Stimulated activated CD4-positive, alpha-beta T cell treated with anti-CD3 and anti-CD28 coated beads, Interleukin-15, amount 100 ng/mL, for 48 hours (primary cell): ENCODE measurements at regions not wholly inside any gene's neighbourhood (a gene's known extent, or its start where the extent isn't known, plus 50 kb on each side); places are given as distances from the start of the nearest gene placed in this dataset.
"Not testable (repeated sequence)": the region's sequence is repeated elsewhere in the genome, so short reads cannot be mapped to it uniquely, and the experiment has no call there.

Experiments used
- DNase-seq, 2 donors: peaks; one replicate each; pipeline ENCODE4 v3.0.0-alpha.2; 2020; ENCODE audit warnings: low read depth in 2 of 2

GRCh38 chr2:82968358-82968757 lies 1490.7 kb downstream of the SUCLG1 start:
- no peak for DNase-seq

DNA sequence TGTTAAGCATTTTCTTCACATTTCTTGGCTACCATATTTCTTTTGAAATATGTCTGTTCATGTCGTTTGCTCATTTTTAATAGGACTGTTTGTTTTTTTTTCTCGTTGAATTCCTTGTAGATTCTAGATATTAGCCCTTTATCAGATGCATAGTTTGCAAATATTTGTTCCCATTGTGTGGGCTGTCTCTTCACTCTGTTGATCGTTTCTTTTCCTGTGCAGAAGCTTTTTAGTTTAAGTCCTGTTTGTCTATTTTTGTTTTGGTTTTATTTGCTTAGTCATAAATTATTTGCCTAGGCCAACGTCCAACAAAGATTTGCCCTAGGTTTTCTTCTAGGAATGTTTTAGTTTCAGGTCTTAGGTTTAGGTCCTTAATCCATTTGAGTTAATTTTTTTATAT lies 1494.7 kb downstream of the SUCLG1 start:
- no peak for DNase-seq

- DNase-seq, result no peak
Observed at GRCh38 chr2:82959727-82960126, 1499.4 kb downstream of the SUCLG1 start.

GRCh38 chr2:82954868-82955267 lies 1504.2 kb downstream of the SUCLG1 start:
- DNase-seq, result no peak

GRCh38 chr2:82939211-82939610 lies 1519.9 kb downstream of the SUCLG1 start:
- no peak for DNase-seq

- not testable (repeated sequence) for DNase-seq
Observed at GRCh38 chr2:82938321-82938845, 1520.7 kb downstream of the SUCLG1 start.

DNA sequence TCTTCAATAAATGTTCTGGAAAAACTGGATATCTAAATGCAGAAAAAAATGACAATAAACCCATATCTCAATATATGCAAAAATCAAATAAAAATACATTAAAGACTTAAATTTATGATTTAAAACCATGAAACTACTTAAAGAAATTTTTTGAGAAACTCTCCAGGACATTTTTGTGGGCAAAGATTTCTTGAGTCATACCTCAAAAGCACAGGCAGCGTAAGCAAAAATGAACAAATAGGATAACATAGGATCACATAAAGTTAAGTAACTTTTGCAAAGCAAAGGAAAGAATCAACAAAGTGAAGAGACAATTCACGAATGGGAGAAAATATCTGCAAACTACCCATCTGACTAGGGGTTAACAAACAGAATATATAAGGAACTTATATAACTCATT lies 1545.5 kb downstream of the SUCLG1 start:
- DNase-seq, result no peak

DNA sequence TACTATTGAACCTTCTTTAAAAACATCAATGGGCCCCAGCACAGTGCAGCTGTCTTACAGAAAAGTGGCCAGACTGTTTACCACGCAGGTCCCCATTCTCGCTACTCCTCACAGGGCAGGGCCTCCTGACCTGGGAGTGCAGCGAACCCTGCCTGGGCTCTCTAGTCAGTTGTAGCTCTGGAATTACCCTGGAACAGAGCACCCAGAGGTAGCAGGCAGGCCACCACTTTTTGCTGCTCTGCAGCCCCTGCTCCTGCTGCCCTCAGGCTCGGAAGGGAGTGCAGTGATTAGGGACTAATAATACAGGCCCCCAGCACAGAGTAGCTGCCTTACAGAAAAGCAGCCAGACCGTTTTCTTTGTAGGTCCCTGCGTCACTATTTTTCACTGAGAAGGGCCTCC lies 1563.0 kb downstream of the SUCLG1 start:
- DNase-seq, result no peak

GRCh38 chr2:82893190-82893589 lies 1565.9 kb downstream of the SUCLG1 start:
- DNase-seq, result no peak

GRCh38 chr2:82879803-82880202 lies 1579.3 kb downstream of the SUCLG1 start:
- DNase-seq, result no peak

DNA sequence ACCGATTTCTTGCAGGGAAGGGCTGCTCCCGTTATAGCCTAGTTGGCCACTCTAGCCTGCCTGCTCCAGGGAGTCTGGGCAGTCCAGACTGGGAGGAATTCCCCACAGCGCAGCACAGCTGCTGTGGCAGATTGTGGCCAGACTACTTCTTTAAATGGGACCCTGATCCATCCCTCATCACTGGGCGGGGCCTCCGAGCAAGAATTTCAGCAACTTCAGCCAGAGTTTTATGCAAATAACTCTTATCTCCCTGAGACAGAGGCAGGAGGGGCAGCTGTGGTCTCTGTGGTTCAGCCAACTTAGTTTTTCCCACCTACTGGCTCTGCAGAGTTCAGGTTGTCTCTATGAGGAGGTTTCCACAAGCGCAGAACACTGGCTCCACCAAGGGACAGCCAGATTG lies 1583.2 kb downstream of the SUCLG1 start:
- no peak for DNase-seq

- DNase-seq, result no peak
Observed at GRCh38 chr2:82857967-82858366, 1601.1 kb downstream of the SUCLG1 start.

GRCh38 chr2:82853299-82853698 lies 1605.8 kb downstream of the SUCLG1 start:
- no peak for DNase-seq

- DNase-seq, result no peak
Observed at GRCh38 chr2:82852787-82853186, 1606.3 kb downstream of the SUCLG1 start.

- DNase-seq, result no peak
Observed at GRCh38 chr2:82848285-82848684, 1610.8 kb downstream of the SUCLG1 start.

DNA sequence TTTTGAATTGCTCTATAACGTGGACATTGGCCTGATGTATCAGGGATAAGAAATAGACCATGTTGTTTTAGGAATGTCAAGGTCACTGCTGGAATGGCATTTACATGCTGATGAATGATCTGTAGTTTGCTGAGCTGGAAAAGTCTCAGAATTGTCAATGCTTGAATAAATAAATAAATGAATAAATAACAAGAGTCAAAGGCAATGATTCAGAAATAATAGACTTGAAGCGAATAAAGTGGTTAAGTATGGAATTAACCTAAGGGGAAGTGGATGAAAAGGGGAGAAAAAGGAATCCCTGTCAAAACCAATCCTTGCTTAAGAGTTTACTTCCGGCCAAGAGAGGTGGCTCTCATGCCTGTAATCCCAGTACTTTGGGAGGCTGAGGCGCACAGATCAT lies 1620.0 kb downstream of the SUCLG1 start:
- DNase-seq, result no peak

- DNase-seq, result no peak
Observed at GRCh38 chr2:82837588-82838304, 1621.3 kb downstream of the SUCLG1 start.

DNA sequence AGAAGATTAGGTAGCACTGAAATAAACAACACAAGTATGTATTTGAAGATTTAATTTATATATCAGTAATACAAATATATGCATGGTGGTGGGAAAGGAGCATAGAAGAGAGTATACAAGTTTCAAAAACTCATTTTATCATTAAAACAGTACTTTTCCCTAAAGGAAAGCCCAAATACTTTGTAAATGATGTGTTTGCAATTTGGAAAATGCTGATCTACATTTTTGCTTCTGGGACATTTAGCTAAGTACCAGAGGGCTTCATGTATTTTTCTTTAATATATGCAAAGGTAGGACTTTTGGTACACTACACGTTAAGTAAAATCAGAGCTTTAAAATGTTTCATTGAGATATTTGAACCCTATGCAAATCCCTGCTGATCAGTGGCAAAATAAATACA lies 1624.2 kb downstream of the SUCLG1 start:
- DNase-seq, result no peak

GRCh38 chr2:82827426-82827825 lies 1631.7 kb downstream of the SUCLG1 start:
- no peak for DNase-seq

- DNase-seq, result no peak
Observed at GRCh38 chr2:82826437-82826836, 1632.6 kb downstream of the SUCLG1 start.

DNA sequence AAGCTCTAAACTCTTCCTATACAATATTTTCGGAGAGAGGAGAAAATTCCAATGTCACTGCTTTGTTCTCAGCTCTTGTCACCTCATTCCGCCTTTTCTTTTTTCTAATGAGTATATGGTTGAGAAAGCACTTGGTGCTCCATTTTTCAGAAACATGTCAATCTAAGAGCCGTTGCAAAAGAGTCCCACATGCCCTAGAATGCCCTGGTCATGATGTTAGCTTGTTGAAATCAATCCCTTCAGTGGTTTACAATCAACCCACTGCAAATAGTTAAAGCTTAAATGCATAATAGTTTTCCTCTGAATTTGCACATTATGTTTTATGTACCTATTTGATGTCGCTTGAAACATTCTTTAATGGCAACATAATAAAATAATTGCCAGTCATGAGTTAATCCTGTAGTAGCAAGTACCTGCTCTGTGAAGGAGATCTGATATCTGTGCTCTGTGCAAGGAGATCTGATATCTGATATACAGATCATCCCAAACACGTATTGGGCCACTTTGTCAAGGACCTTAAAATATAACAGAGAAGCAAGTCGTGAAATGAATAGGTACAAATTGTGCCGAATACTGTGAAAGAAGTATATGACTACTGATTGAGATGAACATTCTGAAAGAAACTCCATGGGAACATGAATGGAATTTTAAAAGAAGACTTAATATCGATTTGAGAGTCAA lies 1633.5 kb downstream of the SUCLG1 start:
- no peak for DNase-seq

- DNase-seq, result no peak
Observed at GRCh38 chr2:82823892-82824291, 1635.2 kb downstream of the SUCLG1 start.

DNA sequence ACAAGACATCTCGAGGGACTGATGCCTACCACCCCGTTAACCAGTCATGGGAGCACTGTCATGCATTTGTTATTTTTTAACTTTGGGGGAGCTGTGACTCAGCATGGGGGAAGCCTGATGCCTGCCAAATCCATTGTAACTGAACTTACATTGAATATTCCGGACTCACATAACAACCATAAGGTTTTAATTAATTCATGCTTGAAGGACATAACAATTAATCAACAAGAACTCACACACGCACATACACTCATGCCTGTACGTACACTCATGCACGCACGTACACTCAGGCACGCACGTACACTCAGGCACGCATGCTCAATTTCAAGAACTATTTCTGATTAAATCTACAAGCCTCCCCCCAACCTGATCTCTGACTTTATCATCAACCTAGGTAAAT lies 1639.1 kb downstream of the SUCLG1 start:
- DNase-seq, result no peak
